GM19455 (cell line): ENCODE measurements at regions not wholly inside any gene's neighbourhood (a gene's known extent, or its start where the extent isn't known, plus 50 kb on each side); places are given as distances from the start of the nearest gene placed in this dataset.

Experiments used
- ATAC-seq: cut with Tn5 transposase; IDR thresholded peaks from one replicate; pipeline ENCODE4 v1.9.1; 2021; ENCODE audit not compliant: unreplicated experiment

DNA sequence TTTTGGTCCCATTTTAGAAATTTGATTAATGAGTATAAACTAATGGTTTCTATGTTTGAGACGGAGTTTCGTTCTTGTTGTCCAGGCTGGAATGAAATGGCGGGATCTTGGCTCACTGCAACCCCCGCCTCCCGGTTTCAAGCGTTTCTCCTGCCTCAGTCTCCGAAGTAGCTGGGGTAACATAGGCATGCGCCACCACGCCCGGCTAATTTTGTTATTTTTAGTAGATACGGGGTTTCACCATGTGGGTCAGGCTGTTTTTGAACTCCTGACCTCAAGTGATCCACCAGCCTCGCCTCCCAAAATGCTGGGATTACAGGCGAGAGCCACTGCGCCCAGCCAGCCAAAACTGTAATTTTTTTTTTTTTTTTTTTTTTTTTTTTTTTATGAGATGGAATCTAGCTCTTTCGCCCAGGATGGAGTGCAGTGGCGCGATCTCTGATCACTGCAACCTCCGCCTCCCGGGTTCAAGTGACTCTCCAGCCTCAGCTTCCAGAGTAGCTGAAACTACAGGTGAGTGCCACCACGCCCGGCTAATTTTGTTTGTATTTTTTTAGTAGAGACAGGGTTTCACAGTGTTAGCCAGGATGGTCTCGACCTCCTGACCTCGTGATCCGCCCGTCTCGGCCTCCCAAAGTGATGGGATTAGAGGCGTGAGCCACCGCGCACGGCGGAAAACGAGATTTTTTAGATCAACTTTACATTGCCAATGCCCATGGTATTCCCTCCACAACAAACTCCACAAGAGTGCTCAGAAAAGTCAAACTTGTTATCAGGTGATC, 127.8 kb downstream of the HFE start:
- no peak for ATAC-seq

DNA sequence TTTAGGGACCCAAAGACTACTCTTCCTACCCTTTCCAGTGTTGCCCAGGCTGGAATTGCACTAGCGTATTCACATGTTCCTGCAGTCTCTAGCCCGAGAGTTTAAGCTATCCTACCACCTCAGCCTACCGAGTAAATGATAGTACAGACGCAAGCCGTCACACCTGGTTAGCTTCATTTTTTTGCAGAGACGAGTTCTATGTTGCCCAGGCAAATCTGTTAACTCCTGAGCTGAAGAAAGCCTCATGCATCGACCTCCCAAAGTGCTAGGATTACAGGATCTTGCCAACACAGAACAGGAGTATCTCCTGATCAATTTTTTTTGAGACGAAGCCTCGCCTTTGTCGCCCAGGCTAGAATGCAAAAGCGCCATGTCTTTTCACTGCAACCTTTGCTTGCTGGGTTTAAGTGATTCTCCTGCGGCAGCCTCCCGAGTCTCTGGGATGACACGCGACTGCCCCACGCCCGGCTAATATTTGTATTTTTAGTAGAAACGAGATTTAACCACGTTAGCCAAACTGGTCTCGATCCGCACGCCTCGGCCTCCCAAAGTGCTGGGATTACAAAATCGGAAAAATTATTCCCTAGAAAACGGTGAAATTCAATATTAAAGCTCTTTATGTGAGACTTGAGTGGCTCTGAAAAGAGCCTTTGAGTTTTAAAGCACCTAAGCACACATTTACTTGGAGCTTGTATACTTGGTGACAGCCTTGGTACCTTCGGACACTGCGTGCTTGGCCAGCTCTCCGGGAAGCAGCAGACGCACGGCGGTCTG, 128.5 kb downstream of the HFE start:
- ATAC-seq, result peak; percentile 15

DNA sequence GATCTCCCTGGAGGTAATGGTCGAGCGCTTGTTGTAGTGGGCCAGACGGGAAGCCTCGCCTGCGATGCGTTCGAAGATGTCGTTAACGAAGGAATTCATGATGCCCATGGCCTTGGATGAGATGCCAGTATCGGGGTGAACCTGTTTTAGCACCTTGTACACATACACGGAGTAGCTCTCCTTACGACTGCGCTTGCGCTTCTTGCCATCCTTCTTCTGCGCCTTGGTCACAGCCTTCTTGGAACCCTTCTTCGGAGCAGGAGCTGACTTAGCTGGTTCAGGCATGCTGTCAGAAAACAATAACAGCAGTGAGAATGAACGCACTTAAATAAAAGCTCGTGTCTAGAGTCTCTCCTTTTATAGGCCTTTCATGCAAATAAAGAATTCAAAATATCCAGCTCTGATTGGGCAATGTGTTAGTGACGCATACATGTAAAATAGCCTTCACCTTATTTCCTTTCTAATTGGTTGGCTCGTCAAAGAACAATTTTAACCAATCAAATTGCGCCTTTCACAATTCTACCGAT, 129.2 kb downstream of the HFE start:
- ATAC-seq, result peak; percentile 70

DNA sequence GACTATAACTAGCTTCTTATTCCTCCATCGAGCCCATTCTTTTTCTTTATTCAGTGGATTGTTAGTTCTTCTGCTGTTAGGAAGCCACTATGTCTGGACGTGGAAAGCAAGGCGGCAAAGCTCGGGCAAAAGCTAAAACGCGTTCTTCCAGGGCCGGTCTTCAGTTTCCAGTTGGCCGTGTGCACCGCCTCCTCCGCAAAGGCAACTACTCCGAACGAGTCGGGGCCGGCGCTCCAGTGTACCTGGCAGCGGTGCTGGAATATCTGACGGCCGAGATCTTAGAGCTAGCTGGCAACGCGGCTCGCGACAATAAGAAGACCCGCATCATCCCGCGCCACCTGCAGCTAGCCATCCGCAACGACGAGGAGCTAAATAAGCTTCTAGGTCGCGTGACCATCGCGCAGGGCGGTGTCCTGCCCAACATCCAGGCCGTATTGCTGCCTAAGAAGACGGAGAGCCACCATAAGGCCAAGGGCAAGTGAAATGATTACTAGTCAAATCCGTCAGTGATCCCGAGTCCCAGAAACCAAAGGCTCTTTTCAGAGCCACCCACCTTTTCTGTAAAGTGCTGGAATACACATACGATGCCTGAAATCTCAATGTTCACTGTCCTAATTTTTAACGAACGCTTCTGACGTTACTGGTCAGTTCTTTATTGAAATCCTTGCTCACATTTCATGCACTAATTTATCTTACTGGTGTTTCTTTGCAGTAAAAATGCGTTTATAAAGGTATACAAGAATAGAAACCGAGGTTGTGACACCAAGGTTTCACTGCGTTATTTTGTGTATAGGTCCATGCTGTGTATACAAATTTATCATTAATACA, 129.9 kb downstream of the HFE start:
- ATAC-seq, result peak; percentile 40

DNA sequence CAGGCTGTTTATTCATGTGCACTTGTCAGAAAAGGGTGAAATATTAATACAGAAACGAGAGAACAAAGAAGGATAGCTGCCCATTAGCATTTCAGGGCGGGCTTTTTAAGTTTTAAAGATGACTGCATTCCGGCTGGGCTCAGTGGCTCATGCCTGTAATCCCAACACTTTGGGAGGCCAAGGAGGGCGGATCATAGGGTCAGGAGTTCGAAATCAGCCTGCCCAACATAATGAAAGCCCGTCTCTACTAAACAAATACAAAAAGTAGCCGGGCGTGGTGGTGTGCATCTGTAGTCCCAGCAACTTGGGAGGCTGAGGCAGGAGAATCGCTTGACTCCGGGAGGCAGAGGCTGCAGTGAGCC, 130.5 kb downstream of the HFE start:
- ATAC-seq, result no peak

DNA sequence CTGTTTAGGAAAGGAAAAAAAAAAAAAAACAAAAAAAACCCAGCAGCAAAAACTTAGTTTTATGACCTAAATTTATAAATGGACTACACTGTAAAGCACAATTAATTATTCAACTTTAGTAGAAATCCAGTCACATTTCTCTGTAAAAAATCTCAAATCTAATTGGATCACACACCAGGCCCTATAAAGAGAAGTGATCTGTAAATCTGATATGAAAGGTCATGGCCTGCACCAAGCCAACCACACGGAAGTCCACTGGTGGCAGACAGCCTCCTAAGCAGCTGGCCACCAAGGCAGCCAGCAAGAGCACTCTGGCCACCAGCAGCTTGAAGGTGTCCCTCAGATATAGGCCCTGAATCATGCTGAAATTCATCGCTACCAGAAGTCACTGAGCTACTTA, 131.6 kb downstream of the HFE start:
- no peak for ATAC-seq

GRCh38 chr6:26220145-26220970, 133.1 kb downstream of the HFE start:
- no peak for ATAC-seq

- no peak for ATAC-seq
Observed at GRCh38 chr6:26221186-26221585, 134.0 kb downstream of the HFE start.

- ATAC-seq, result no peak
Observed at GRCh38 chr6:26222571-26222970, 135.3 kb downstream of the HFE start.

GRCh38 chr6:26223228-26223627, 136.0 kb downstream of the HFE start:
- no peak for ATAC-seq

DNA sequence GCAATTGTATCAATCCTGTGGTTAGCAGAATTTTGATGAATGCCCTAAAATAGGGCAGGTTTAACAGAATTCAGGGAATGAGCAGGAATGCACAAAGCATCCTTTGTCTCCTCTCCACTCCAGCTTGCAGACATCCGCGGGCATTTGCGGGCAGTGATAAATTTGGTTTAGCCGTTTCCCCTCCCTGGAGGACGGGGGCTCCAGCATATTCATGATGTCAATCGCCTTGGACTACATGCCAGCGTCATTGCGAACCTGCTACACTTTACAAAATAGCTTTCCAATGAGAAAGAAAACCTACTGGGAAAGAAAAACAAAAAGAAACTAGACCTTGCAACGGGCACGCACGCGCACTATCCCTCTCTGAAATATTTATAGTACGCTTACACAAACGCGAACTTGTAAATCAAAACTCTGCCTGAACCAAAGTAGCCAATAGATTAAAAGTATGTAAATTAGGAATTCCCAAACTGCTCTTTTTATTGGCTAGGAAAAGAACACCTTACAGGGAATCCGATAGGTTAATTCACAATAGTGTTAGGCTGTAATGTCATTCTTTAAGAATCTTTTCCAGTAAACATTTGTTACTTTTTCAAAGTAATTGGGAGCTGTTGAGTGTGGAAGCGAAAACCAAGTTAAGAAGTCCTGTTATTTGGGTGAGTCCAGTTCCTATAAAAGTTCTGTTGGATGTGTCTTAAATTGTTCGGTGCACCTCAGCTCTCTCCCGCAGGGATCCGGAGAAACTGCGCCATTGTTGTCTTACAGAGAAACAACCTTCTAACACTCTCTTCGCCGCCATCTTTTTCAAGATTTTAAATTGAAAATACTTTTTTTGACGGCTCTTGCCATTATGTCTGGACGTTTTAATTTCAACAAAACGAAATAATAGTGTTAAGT, 136.7 kb downstream of the HFE start:
- ATAC-seq, result peak; percentile 56

DNA sequence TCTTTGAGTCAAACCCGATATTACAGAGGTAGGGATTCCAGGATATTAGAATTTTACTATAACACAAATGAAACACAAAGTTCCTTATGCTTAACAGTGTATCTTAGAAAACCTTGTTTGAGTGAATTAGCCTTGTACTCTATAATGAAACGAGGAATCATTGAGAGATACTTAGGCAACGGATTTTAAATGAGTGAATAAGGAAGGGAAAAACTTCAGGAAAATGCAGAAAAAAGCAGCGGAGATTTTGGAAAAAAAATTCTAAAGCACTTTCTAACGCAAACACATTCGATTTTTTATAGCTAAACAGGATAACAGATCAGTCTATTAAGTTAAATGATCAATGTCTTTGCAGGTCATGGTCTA, 137.3 kb downstream of the HFE start:
- ATAC-seq, result no peak

- ATAC-seq, result no peak
Observed at GRCh38 chr6:26224940-26225847, 138.0 kb downstream of the HFE start.

DNA sequence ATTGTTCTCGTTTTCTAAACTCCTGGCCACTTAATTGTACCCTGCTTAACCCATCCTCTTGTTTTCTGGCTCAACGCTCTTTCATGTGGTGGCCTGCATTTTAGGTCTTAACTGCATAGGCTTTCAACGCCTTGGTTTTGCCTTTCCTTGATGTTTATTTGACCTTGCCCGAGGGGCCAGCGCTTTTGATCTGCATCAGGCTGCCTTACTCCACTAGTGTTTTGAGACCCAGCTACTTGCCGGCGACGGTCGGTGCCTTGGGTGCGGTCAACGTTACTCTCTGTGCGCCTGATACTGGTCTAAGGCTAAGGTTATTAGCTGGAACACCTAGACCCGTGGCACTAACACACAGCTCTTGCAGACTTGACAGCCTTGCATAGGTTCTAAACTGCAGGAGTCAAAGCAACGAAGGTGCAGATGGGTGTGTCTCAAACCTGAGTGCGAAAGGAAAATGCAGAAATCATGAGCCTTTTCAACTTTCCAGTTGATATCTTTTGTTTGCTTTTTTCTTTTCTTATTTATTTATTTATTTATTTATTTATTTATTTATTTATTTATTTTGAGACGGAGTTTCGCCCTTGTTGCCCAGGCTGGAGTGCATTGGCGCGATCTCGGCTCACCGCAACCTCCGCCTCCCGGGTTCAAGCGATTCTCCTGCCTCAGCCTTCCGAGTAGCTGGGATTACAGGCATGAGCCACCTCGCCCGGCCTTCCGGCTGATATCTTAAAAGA, 138.8 kb downstream of the HFE start:
- ATAC-seq, result no peak

GRCh38 chr6:26226579-26226967, 138.4 kb upstream of the BTN3A2 start:
- ATAC-seq, result no peak

DNA sequence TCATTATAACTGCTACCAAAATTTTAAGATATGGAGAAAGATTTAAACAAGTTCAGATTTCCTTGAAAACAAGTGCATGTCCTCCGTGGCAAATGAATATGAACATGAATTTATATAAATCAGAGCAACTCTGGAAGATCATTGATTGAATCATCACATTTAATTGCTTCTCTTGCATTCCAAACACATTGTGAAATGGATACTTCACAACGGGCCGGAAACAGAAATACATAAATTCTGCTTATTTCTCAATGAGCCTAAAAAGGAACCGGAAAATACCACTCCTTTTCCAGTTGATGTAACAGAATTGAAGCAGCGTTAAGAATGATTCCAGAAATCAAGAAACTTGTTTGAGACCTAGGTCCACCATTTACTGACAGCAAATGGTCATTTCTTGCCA, 134.6 kb upstream of the BTN3A2 start:
- ATAC-seq, result no peak

DNA sequence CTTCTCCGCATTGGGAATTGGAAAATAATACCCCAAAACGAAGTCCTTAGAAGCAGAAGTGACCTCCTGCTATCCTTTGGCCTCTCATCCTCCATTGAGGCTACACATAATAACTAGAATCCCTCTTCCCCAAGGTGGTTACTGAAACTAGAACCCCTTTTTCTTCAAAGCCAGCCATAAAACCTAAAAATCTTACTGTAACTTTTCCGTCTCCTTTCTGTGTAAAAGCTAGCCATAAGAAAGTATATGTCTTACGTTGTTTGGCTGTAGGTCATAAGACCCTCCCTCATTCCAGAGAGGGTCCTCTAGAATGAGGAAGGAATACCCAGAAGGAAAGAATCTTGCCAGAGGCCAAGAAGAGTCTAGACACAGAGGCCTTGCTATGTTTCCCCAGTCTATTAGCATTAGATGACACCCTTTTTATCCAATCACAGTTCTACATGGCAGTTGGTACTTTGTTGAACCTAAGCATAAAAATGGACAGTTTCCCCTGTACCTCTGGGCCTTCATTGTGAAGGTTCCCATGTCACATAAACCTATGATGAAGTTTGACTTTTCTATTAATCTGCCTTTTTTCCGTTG, 133.9 kb upstream of the BTN3A2 start:
- no peak for ATAC-seq
